ENCODE measurements at regions not wholly inside any gene's neighbourhood (a gene's known extent, or its start where the extent isn't known, plus 50 kb on each side); places are given as distances from the start of the nearest gene placed in this dataset.

GRCh38 chr10:78556705-78557432 is 511.9 kb upstream of the ZMIZ1 start:
- POLR2A ChIA-PET = no interaction called here
- Histone ChIP-seq H3K79me2 (ENCODE audit: insufficient read depth) (no peaks in the 10 kb centered on the region), H3K9me2 (no peaks in the 10 kb centered on the region), H3K9ac (no peak overlapping the region), H3K4me1 (ENCODE audit: control insufficient read depth in 1 of 2, insufficient read depth in 2 of 2, low read depth in 1 of 2, low read length in 1 of 2) (peaks cover 0 to 18% of the 10 kb centered on the region in 2 experiments; a peak in 1 of 4 replicates), H3K36me3 (replicated peaks in 1 of 2; ENCODE audit: control insufficient read depth in 1 of 2, insufficient read depth in 2 of 2, low read length in 1 of 2) (no peaks in the 10 kb centered on the region), H3K9me3 (no peaks in the 10 kb centered on the region), H4K20me1 (ENCODE audit: insufficient read depth) (no peaks in the 10 kb centered on the region), H3F3A (replicated peaks; ENCODE audit: insufficient read depth) (no peaks in the 10 kb centered on the region), H3K27me3 (ENCODE audit: insufficient read depth) (no peaks in the 10 kb centered on the region), H3K27ac (ENCODE audit: low read depth in 2 of 2, low read length in 1 of 2) (no peak overlapping the region), H2AFZ (ENCODE audit: low read depth) (no peak overlapping the region), H3K4me2 (no peak overlapping the region), H3K4me3 (ENCODE audit: low read depth in 2 of 2, low read length in 1 of 2) (no peak overlapping the region)
- TF ChIP-seq GATA2 (CRISPR knock-in tag; IDR thresholded peaks at IDR 0.05) (no peak), MAX (IDR thresholded peaks at IDR 0.05; ENCODE audit: low read depth) (no peak), TCF12 (IDR thresholded peaks at IDR 0.05) (no peak), EP300 (IDR thresholded peaks at IDR 0.05; ENCODE audit: borderline replicate concordance in 1 of 2, low read depth in 1 of 2, low read length in 1 of 2) (no peak), MXI1 (IDR thresholded peaks at IDR 0.05; ENCODE audit: low read depth, low read length) (no peak), NRF1 (IDR thresholded peaks at IDR 0.05; ENCODE audit: low read depth, low read length) (no peak), TEAD4 (IDR thresholded peaks at IDR 0.05; ENCODE audit: borderline replicate concordance, insufficient read depth) (no peak), GABPA (IDR thresholded peaks at IDR 0.05; ENCODE audit: low read depth) (no peak), JUND (IDR thresholded peaks at IDR 0.05) (no peak), NFIC (IDR thresholded peaks at IDR 0.05; ENCODE audit: borderline replicate concordance) (no peak), IRF3 (IDR thresholded peaks at IDR 0.05; ENCODE audit: low read depth, low read length) (no peak)
- WGBS (ENCODE audit: low lambda C conversion rate) = 89% methylated on average over 2 of the region's 2 CpGs
- DNase-seq = no peak
- CTCF ChIA-PET = no interaction called here

GRCh38 chr10:78557433-78557925 is 511.3 kb upstream of the ZMIZ1 start:
- DNase-seq = no peak
- no peak overlapping the region for H3K4me2 ChIP-seq
- no peak overlapping the region for H3K4me3 ChIP-seq (ENCODE audit: low read depth in 2 of 2, low read length in 1 of 2)
- no peak overlapping the region for H2AFZ ChIP-seq (ENCODE audit: low read depth)
- ChIA-PET POLR2A (no interaction called here), CTCF (no interaction called here)
- H4K20me1 ChIP-seq (ENCODE audit: insufficient read depth) = no peaks in the 10 kb centered on the region
- H3K27me3 ChIP-seq (ENCODE audit: insufficient read depth) = no peaks in the 10 kb centered on the region
- H3F3A ChIP-seq (replicated peaks; ENCODE audit: insufficient read depth) = no peaks in the 10 kb centered on the region
- H3K9ac ChIP-seq = no peak overlapping the region
- H3K79me2 ChIP-seq (ENCODE audit: insufficient read depth) = no peaks in the 10 kb centered on the region
- no peaks in the 10 kb centered on the region for H3K9me3 ChIP-seq
- no peaks in the 10 kb centered on the region for H3K9me2 ChIP-seq
- 73% methylated on average over 2 of the region's 2 CpGs for WGBS (ENCODE audit: low lambda C conversion rate)
- H3K36me3 ChIP-seq (replicated peaks in 1 of 2; ENCODE audit: control insufficient read depth in 1 of 2, insufficient read depth in 2 of 2, low read length in 1 of 2) = no peaks in the 10 kb centered on the region
- H3K27ac ChIP-seq (ENCODE audit: low read depth in 2 of 2, low read length in 1 of 2) = no peak overlapping the region
- peaks cover 4 to 12% of the 10 kb centered on the region in 2 experiments; a peak in 2 of 4 replicates for H3K4me1 ChIP-seq (ENCODE audit: control insufficient read depth in 1 of 2, insufficient read depth in 2 of 2, low read depth in 1 of 2, low read length in 1 of 2)
- TF ChIP-seq FOXM1 (IDR thresholded peaks at IDR 0.05; ENCODE audit: low read depth) (no peak), JUND (IDR thresholded peaks at IDR 0.05) (no peak), USF1 (IDR thresholded peaks at IDR 0.05; ENCODE audit: borderline replicate concordance, low read depth) (no peak), TEAD4 (IDR thresholded peaks at IDR 0.05; ENCODE audit: borderline replicate concordance, insufficient read depth) (no peak), RAD21 (IDR thresholded peaks at IDR 0.05; ENCODE audit: low read length) (no peak), ZBTB33 (IDR thresholded peaks at IDR 0.05; ENCODE audit: borderline replicate concordance, low read depth) (no peak), FOXJ3 (CRISPR knock-in tag; IDR thresholded peaks at IDR 0.05) (no peak), CTCF (IDR thresholded peaks at IDR 0.05) (no peak), NRF1 (IDR thresholded peaks at IDR 0.05; ENCODE audit: low read depth, low read length) (no peak), REST (IDR thresholded peaks at IDR 0.05; ENCODE audit: low read depth, low read length) (no peak)
